ENCODE measurements at regions not wholly inside any gene's neighbourhood (a gene's known extent, or its start where the extent isn't known, plus 50 kb on each side); places are given as distances from the start of the nearest gene placed in this dataset.

DNA sequence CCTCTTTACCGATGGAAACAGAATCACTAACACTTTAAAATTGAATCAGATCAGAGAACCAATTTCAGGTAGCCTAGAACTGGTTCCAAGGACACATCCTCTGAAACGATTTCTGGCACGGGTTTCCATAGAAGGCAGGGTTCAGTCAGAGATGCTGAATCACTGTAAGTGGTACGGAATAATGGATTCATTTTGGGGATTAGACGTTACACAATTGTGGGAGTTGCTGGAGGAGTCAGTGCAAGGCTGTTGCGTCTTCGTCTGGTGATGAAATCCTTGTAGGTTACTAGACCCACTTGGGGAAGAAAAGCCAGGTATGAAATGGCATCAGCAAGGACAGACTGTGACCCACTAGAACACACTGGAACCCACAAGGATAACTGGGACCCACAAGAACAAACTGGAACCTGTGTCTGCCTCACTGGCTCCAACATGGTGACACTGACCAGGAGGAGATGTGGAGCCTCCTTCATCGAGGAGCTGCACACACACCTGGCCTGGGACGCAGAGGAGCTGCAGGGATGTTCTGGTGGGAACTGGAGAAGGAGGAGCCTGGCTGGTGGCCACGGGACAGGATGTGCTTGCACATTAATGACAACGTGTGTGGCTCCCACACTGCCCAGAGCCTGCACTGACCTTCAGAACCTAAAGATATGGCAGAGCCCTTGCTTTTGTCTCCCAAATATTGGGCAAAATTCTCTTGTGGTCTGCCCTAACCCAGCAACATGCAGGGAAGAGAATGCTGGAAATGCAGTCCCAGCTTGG, 105.1 kb downstream of the TRAPPC11 start:
- in situ Hi-C loops (cut with MboI): no loop called here
- Histone ChIP-seq H3K27ac (no peak overlapping the region), H3K9me3 (ENCODE audit: low read depth) (no peaks in the 10 kb centered on the region), H4K20me1 (ENCODE audit: insufficient read depth) (no peaks in the 10 kb centered on the region), H3K79me2 (ENCODE audit: insufficient read depth) (no peaks in the 10 kb centered on the region), H3F3A (ENCODE audit: insufficient read depth) (no peaks in the 10 kb centered on the region), H3K36me3 (ENCODE audit: low read depth) (no peaks in the 10 kb centered on the region), H3K27me3 (replicated peaks; ENCODE audit: insufficient read depth) (peaks cover 5% of the 10 kb centered on the region; the same call in 1 of the 2 replicates), H3K4me3 (no peak overlapping the region), H3K9me2 (ENCODE audit: insufficient read depth) (no peaks in the 10 kb centered on the region), H3K9ac (no peak overlapping the region), H3K4me2 (ENCODE audit: unreplicated experiment) (no peak overlapping the region), H2AFZ (no peak overlapping the region), H3K4me1 (ENCODE audit: insufficient read depth) (no peaks in the 10 kb centered on the region)
- TF ChIP-seq EZH2phosphoT487 (IDR thresholded peaks at IDR 0.05; ENCODE audit: insufficient read depth, low read depth): no peak
- WGBS, 2 experiments (ENCODE audit: low coverage in 1 of 2, low lambda C conversion rate in 2 of 2, missing lambda C conversion rate in 2 of 2): 35 to 37% methylated on average over 11 of the region's 11 CpGs
- DNase-seq: no peak

- Histone ChIP-seq H3K4me2 (ENCODE audit: unreplicated experiment) (no peak overlapping the region), H3K9ac (no peak overlapping the region), H4K20me1 (ENCODE audit: insufficient read depth) (no peaks in the 10 kb centered on the region), H3K9me2 (ENCODE audit: insufficient read depth) (no peaks in the 10 kb centered on the region), H3F3A (ENCODE audit: insufficient read depth) (no peaks in the 10 kb centered on the region), H3K27me3 (replicated peaks; ENCODE audit: insufficient read depth) (no peaks in the 10 kb centered on the region), H3K36me3 (ENCODE audit: low read depth) (no peaks in the 10 kb centered on the region), H2AFZ (no peak overlapping the region), H3K9me3 (ENCODE audit: low read depth) (no peaks in the 10 kb centered on the region), H3K4me3 (no peak overlapping the region), H3K27ac (no peak overlapping the region), H3K4me1 (ENCODE audit: insufficient read depth) (no peaks in the 10 kb centered on the region), H3K79me2 (ENCODE audit: insufficient read depth) (no peaks in the 10 kb centered on the region)
- TF ChIP-seq EZH2phosphoT487 (IDR thresholded peaks at IDR 0.05; ENCODE audit: insufficient read depth, low read depth): no peak
- no peak for TF ChIP-seq EZH2 (IDR thresholded peaks at IDR 0.05; ENCODE audit: insufficient read depth, poor library complexity, severe bottlenecking)
- whole genome bisulfite sequencing, 2 experiments (ENCODE audit: low coverage in 1 of 2, low lambda C conversion rate in 2 of 2, missing lambda C conversion rate in 2 of 2): 59 to 70% methylated on average over 18 of the region's 18 CpGs
- in situ Hi-C loops (cut with MboI): no loop called here
- no peak for DNase-seq
Observed at GRCh38 chr4:183765251-183765911, 106.3 kb downstream of the TRAPPC11 start.

- H3F3A ChIP-seq (ENCODE audit: insufficient read depth): no peaks in the 10 kb centered on the region
- TF ChIP-seq EZH2phosphoT487 (IDR thresholded peaks at IDR 0.05; ENCODE audit: insufficient read depth, low read depth) (no peak), EZH2 (IDR thresholded peaks at IDR 0.05; ENCODE audit: insufficient read depth, poor library complexity, severe bottlenecking) (no peak)
- DNase-seq: no peak
- no peaks in the 10 kb centered on the region for H3K4me1 ChIP-seq (ENCODE audit: insufficient read depth)
- H3K9ac ChIP-seq: no peak overlapping the region
- H3K4me3 ChIP-seq: no peak overlapping the region
- H3K9me2 ChIP-seq (ENCODE audit: insufficient read depth): no peaks in the 10 kb centered on the region
- no peaks in the 10 kb centered on the region for H3K36me3 ChIP-seq (ENCODE audit: low read depth)
- WGBS, 2 experiments (ENCODE audit: low coverage in 1 of 2, low lambda C conversion rate in 2 of 2, missing lambda C conversion rate in 2 of 2): 56 to 63% methylated on average over 12 of the region's 12 CpGs
- H3K27me3 ChIP-seq (replicated peaks; ENCODE audit: insufficient read depth): no peaks in the 10 kb centered on the region
- no peaks in the 10 kb centered on the region for H3K79me2 ChIP-seq (ENCODE audit: insufficient read depth)
- no peaks in the 10 kb centered on the region for H3K9me3 ChIP-seq (ENCODE audit: low read depth)
- in situ Hi-C loops (cut with MboI): no loop called here
- H2AFZ ChIP-seq: no peak overlapping the region
- H3K4me2 ChIP-seq (ENCODE audit: unreplicated experiment): no peak overlapping the region
- no peaks in the 10 kb centered on the region for H4K20me1 ChIP-seq (ENCODE audit: insufficient read depth)
- no peak overlapping the region for H3K27ac ChIP-seq
Observed at GRCh38 chr4:183766140-183766539, 107.0 kb downstream of the TRAPPC11 start.

GRCh38 chr4:183770906-183771305, 111.8 kb downstream of the TRAPPC11 start:
- Histone ChIP-seq H3K27ac (no peak overlapping the region), H3K9me2 (ENCODE audit: insufficient read depth) (no peaks in the 10 kb centered on the region), H3K79me2 (ENCODE audit: insufficient read depth) (no peaks in the 10 kb centered on the region), H3K27me3 (replicated peaks; ENCODE audit: insufficient read depth) (peaks cover 7% of the 10 kb centered on the region; the same call in 1 of the 2 replicates), H3K4me2 (ENCODE audit: unreplicated experiment) (no peak overlapping the region), H3K4me1 (ENCODE audit: insufficient read depth) (no peaks in the 10 kb centered on the region), H3K9me3 (ENCODE audit: low read depth) (no peaks in the 10 kb centered on the region), H3K36me3 (ENCODE audit: low read depth) (no peaks in the 10 kb centered on the region), H2AFZ (no peak overlapping the region), H3F3A (ENCODE audit: insufficient read depth) (no peaks in the 10 kb centered on the region), H3K4me3 (no peak overlapping the region), H4K20me1 (ENCODE audit: insufficient read depth) (no peaks in the 10 kb centered on the region), H3K9ac (no peak overlapping the region)
- in situ Hi-C loops (cut with MboI): no loop called here
- TF ChIP-seq EZH2 (IDR thresholded peaks at IDR 0.05; ENCODE audit: insufficient read depth, poor library complexity, severe bottlenecking) (no peak), EZH2phosphoT487 (IDR thresholded peaks at IDR 0.05; ENCODE audit: insufficient read depth, low read depth) (no peak)
- no peak for DNase-seq
- 26 to 32% methylated on average over 7 of the region's 7 CpGs for WGBS, 2 experiments (ENCODE audit: low coverage in 1 of 2, low lambda C conversion rate in 2 of 2, missing lambda C conversion rate in 2 of 2)

Measured in GM23248 (cell line).